ENCODE measurements at regions not wholly inside any gene's neighbourhood (a gene's known extent, or its start where the extent isn't known, plus 50 kb on each side); places are given as distances from the start of the nearest gene placed in this dataset.

- TF ChIP-seq POLR2AphosphoS5 (IDR thresholded peaks at IDR 0.05; ENCODE audit: low read depth, low read length): no peak
- no peak for TF ChIP-seq POLR2A (IDR thresholded peaks at IDR 0.05; ENCODE audit: low read depth, low read length)
Measured at GRCh38 chr10:43921881-43922280, 273.2 kb upstream of the ZNF32 start.

All from GM12892 (cell line).